ENCODE measurements at regions not wholly inside any gene's neighbourhood (a gene's known extent, or its start where the extent isn't known, plus 50 kb on each side); places are given as distances from the start of the nearest gene placed in this dataset.

- H3K4me3 ChIP-seq (ENCODE audit: control insufficient read depth, low read depth, low read length) = no peak overlapping the region
- TF ChIP-seq, protein P1, sequence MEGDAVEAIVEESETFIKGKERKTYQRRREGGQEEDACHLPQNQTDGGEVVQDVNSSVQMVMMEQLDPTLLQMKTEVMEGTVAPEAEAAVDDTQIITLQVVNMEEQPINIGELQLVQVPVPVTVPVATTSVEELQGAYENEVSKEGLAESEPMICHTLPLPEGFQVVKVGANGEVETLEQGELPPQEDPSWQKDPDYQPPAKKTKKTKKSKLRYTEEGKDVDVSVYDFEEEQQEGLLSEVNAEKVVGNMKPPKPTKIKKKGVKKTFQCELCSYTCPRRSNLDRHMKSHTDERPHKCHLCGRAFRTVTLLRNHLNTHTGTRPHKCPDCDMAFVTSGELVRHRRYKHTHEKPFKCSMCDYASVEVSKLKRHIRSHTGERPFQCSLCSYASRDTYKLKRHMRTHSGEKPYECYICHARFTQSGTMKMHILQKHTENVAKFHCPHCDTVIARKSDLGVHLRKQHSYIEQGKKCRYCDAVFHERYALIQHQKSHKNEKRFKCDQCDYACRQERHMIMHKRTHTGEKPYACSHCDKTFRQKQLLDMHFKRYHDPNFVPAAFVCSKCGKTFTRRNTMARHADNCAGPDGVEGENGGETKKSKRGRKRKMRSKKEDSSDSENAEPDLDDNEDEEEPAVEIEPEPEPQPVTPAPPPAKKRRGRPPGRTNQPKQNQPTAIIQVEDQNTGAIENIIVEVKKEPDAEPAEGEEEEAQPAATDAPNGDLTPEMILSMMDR (conservative IDR thresholded peaks at IDR 0.05; ENCODE audit: control insufficient read depth, insufficient read depth, low read depth, low read length) = no peak
- no peak for DNase-seq (ENCODE audit: low read depth)
Measured at GRCh38 chr13:61908906-61909615, 493.4 kb upstream of the PCDH20 start.

GRCh38 chr13:61905054-61905453 is 489.4 kb upstream of the PCDH20 start:
- no peak for DNase-seq (ENCODE audit: low read depth)
- H3K4me3 ChIP-seq (ENCODE audit: control insufficient read depth, low read depth, low read length) = no peak overlapping the region
- TF ChIP-seq, protein P1 (conservative IDR thresholded peaks at IDR 0.05; ENCODE audit: control insufficient read depth, insufficient read depth, low read depth, low read length) = no peak

- DNase-seq (ENCODE audit: low read depth) = no peak
- H3K4me3 ChIP-seq (ENCODE audit: control insufficient read depth, low read depth, low read length) = no peak overlapping the region
- TF ChIP-seq, protein P1 (conservative IDR thresholded peaks at IDR 0.05; ENCODE audit: control insufficient read depth, insufficient read depth, low read depth, low read length) = no peak
Measured at GRCh38 chr13:61901946-61902541, 486.4 kb upstream of the PCDH20 start.

DNA sequence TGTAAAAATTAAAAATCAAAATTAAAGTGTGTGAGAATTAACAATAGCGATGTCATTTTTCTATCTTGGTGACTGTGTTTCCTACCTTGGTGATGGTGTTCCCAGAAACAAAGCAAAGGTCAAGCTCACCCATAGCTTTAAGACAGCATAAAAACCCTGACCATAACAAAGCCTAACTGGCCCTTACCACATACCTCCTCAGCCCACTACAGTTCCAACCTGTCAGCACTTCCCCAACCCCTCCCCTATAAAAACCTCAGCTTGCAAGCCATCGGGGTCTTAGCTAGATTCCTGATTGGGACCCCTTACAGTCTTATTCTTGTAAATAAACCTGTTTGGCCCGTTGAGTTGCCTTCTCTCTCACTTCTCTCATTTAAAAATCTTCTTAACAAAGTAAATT is 484.4 kb upstream of the PCDH20 start:
- TF ChIP-seq, protein P1 (conservative IDR thresholded peaks at IDR 0.05; ENCODE audit: control insufficient read depth, insufficient read depth, low read depth, low read length) = no peak
- no peak for DNase-seq (ENCODE audit: low read depth)
- H3K4me3 ChIP-seq (ENCODE audit: control insufficient read depth, low read depth, low read length) = no peak overlapping the region

DNA sequence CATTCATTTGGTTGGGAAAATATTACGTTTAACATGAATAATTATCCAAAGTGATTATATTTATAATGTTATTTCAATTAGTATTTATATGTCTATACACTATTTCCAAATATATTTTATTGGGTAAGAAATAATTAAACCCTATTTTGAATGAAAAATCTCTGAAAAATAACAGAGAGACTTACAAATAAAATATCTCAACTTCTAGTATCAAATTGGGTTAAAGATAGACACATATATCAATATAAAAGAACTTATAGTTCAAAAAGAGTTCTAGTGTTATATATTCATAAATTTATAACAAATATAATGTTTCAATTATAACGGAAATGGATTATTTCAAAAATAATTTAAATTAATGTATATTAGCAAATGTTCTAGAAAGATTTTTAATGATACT is 482.6 kb upstream of the PCDH20 start:
- TF ChIP-seq, protein P1 (conservative IDR thresholded peaks at IDR 0.05; ENCODE audit: control insufficient read depth, insufficient read depth, low read depth, low read length) = no peak
- no peak overlapping the region for H3K4me3 ChIP-seq (ENCODE audit: control insufficient read depth, low read depth, low read length)
- DNase-seq (ENCODE audit: low read depth) = no peak

DNA sequence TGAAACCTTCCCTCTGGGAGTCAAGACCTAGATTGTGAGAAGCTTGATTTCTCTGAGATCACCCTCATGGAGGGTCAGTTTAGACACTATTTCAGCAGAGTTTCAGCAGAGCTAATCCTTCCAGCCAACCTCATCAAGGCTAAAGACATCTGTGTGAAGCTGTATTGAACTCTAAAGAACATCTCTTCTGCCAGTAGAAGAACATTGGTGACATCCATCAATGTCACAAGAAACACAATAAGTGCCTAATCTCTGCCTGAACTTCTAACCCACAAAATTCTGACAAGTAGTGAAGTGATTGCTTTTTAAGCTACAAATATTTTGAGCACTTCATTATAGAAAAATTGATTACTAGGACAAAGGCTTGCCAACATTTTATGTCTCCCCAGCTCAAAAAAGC is 475.8 kb upstream of the PCDH20 start:
- no peak overlapping the region for H3K4me3 ChIP-seq (ENCODE audit: control insufficient read depth, low read depth, low read length)
- TF ChIP-seq, protein P1 (conservative IDR thresholded peaks at IDR 0.05; ENCODE audit: control insufficient read depth, insufficient read depth, low read depth, low read length) = no peak
- DNase-seq (ENCODE audit: low read depth) = no peak

Data from fibroblast of mammary gland (primary cell).